ENCODE measurements at regions not wholly inside any gene's neighbourhood (a gene's known extent, or its start where the extent isn't known, plus 50 kb on each side); places are given as distances from the start of the nearest gene placed in this dataset.

DNA sequence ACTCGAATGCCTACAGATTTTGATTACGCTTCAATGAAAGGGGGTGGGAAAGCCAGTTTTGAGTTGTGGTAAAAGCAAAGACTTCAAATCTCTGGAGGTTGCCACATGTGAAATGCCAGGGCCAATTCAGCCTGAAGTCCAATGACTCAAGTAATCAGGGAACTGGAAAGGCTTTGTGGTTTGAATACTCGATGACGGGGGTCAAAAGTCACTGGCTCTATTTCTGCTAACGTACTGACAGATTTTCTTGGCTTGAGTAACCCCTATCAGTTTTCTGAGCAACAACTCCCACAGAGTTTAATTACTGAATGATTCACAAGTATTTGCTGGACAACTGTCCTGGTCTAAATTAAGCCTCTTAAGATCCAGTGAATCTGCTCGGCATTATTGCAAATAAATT lies 152.2 kb downstream of the SIPA1L2 start:
- Mint-ChIP-seq H3K27ac (no peak overlapping the region), H3K27me3 (ENCODE audit: low read depth) (no peaks in the 10 kb centered on the region), H3K4me1 (peaks cover 21% of the 10 kb centered on the region), H3K36me3 (no peaks in the 10 kb centered on the region), H3K9me3 (no peaks in the 10 kb centered on the region), H3K4me3 (no peak overlapping the region)
- ATAC-seq (no peak), DNase-seq (ENCODE audit: low spot score) (no peak)
- POLR2A ChIA-PET: no interaction called here
- TF ChIP-seq FOXJ3 (CRISPR knock-in tag; IDR thresholded peaks at IDR 0.05; ENCODE audit: borderline replicate concordance) (no peak), CTCF (IDR thresholded peaks at IDR 0.05) (no peak), ZNF263 (CRISPR knock-in tag; IDR thresholded peaks at IDR 0.05; ENCODE audit: low read depth) (no peak), ELF4 (CRISPR knock-in tag; IDR thresholded peaks at IDR 0.05; ENCODE audit: low read depth) (no peak), EMX1 (CRISPR knock-in tag; IDR thresholded peaks at IDR 0.05) (no peak), FOXP1 (CRISPR knock-in tag; IDR thresholded peaks at IDR 0.05; ENCODE audit: borderline replicate concordance) (no peak)
- TF ChIP-seq, protein P1, sequence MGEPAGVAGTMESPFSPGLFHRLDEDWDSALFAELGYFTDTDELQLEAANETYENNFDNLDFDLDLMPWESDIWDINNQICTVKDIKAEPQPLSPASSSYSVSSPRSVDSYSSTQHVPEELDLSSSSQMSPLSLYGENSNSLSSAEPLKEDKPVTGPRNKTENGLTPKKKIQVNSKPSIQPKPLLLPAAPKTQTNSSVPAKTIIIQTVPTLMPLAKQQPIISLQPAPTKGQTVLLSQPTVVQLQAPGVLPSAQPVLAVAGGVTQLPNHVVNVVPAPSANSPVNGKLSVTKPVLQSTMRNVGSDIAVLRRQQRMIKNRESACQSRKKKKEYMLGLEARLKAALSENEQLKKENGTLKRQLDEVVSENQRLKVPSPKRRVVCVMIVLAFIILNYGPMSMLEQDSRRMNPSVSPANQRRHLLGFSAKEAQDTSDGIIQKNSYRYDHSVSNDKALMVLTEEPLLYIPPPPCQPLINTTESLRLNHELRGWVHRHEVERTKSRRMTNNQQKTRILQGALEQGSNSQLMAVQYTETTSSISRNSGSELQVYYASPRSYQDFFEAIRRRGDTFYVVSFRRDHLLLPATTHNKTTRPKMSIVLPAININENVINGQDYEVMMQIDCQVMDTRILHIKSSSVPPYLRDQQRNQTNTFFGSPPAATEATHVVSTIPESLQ (CRISPR knock-in tag; IDR thresholded peaks at IDR 0.05): no peak
- CTCF ChIA-PET: no interaction called here

DNA sequence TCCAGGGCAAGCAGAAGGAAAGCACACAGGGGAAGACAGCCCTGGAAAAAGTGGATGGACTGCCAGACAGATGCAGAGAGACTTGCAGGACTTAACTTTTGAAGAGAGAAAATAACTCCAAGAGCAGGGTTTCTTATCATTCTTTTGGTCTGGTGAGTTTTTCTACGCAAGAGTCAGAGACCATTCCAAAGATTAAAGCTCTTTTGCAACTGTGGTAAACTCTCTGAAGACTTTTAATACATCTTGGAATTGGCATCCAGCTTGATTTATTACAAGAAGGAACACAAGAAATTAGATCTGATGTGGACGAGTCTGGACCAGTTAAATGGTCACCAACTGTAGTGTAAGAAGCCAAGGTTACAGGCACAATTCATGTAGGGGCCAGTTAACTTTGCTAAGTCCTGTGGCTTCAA lies 153.4 kb downstream of the SIPA1L2 start:
- Mint-ChIP-seq H3K9me3 (no peaks in the 10 kb centered on the region), H3K4me3 (no peak overlapping the region), H3K36me3 (no peaks in the 10 kb centered on the region), H3K4me1 (peaks cover 33% of the 10 kb centered on the region), H3K27ac (no peak overlapping the region), H3K27me3 (ENCODE audit: low read depth) (peaks cover 10% of the 10 kb centered on the region)
- DNase-seq (ENCODE audit: low spot score) (no peak), ATAC-seq (no peak)
- CTCF ChIA-PET: interaction anchor here (1.6 kb wide), 1 partner anchor 265 kb away, joined by 3 read pairs; no protein-coding TSS in a partner anchor
- POLR2A ChIA-PET: no interaction called here
- TF ChIP-seq ZMAT4 (CRISPR knock-in tag; IDR thresholded peaks at IDR 0.05) (no peak), NFE2L1 (CRISPR knock-in tag; IDR thresholded peaks at IDR 0.05) (no peak), IRF2 (CRISPR knock-in tag; IDR thresholded peaks at IDR 0.05; ENCODE audit: borderline replicate concordance, low read depth) (no peak), ZNF396 (CRISPR knock-in tag; IDR thresholded peaks at IDR 0.05; ENCODE audit: borderline replicate concordance) (no peak), FOXP4 (CRISPR knock-in tag; IDR thresholded peaks at IDR 0.05) (no peak), FOXK1 (CRISPR knock-in tag; IDR thresholded peaks at IDR 0.05) (no peak), NFATC4 (CRISPR knock-in tag; IDR thresholded peaks at IDR 0.05) (no peak), ZSCAN18 (CRISPR knock-in tag; IDR thresholded peaks at IDR 0.05) (no peak), CTCF (IDR thresholded peaks at IDR 0.05) (no peak), MAX (CRISPR knock-in tag; IDR thresholded peaks at IDR 0.05) (no peak), CREB1 (CRISPR knock-in tag; IDR thresholded peaks at IDR 0.05) (no peak)
- TF ChIP-seq, protein P2, sequence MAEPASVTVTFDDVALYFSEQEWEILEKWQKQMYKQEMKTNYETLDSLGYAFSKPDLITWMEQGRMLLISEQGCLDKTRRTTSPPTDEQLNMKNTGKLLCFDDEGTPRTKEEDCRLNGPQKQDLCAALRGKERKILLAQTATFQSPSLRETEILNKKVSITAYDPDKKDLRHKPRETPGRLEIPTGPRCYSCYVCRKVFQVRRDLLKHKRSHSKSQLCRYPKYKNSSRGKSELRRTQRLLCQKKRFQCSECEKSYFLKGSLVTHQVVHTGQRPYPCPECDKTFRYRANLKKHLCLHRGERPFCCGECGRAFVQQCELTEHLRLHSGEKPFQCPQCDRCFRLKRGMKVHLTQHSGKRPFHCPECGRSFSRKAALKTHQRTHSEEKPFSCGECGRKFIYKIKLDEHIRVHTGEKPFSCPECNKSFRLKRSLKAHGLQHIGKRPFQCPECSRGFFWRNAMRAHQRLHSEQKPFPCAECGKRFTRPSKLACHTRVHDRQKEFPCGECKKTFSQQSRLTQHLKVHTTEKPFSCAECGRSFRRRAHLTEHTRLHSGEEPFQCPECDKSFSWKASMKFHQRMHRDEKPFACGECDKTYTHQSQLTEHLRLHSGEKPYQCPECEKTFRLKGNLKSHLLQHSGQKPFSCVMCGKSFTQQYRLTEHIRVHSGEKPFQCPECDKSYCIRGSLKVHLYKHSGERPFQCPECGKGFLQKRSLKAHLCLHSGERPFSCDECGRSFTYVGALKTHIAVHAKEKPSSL (CRISPR knock-in tag; conservative IDR thresholded peaks at IDR 0.05): no peak
- TF ChIP-seq, protein P3, sequence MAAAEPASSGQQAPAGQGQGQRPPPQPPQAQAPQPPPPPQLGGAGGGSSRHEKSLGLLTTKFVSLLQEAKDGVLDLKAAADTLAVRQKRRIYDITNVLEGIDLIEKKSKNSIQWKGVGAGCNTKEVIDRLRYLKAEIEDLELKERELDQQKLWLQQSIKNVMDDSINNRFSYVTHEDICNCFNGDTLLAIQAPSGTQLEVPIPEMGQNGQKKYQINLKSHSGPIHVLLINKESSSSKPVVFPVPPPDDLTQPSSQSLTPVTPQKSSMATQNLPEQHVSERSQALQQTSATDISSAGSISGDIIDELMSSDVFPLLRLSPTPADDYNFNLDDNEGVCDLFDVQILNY (CRISPR knock-in tag; IDR thresholded peaks at IDR 0.05): no peak
